DMS 273 treated with DMSO at 0.1 percent for 48 hours (cell line): ENCODE measurements at regions not wholly inside any gene's neighbourhood (a gene's known extent, or its start where the extent isn't known, plus 50 kb on each side); places are given as distances from the start of the nearest gene placed in this dataset.

Experiments
- DNase-seq: peaks from one replicate; lab custom pipeline; 2025; lab: John Stamatoyannopoulos, UW

DNA sequence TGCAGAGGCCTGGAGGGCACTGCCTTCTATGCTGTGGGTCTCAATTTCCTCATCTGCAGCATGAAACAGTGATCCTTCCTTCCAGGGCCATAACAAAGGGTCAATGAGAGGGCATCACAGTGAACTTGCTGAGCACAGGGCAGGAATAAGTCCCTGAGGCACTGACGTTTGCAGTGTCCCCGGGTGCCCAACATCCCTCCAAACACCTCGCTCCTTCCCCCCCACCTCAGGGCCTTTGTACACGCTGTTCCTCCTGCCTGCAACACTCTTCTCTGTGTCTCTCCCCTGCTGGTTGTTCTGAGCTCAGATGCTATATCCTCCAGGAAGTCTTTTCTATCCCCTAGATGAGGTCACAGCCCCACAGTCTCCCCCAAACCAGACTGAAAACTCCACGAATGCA is 59.7 kb upstream of the TCF20 start:
- no peak for DNase-seq

GRCh38 chr22:42329504-42329903 is 59.1 kb upstream of the TCF20 start:
- no peak for DNase-seq

- DNase-seq, result no peak
Observed at GRCh38 chr22:42328784-42329145, 58.3 kb upstream of the TCF20 start.

DNA sequence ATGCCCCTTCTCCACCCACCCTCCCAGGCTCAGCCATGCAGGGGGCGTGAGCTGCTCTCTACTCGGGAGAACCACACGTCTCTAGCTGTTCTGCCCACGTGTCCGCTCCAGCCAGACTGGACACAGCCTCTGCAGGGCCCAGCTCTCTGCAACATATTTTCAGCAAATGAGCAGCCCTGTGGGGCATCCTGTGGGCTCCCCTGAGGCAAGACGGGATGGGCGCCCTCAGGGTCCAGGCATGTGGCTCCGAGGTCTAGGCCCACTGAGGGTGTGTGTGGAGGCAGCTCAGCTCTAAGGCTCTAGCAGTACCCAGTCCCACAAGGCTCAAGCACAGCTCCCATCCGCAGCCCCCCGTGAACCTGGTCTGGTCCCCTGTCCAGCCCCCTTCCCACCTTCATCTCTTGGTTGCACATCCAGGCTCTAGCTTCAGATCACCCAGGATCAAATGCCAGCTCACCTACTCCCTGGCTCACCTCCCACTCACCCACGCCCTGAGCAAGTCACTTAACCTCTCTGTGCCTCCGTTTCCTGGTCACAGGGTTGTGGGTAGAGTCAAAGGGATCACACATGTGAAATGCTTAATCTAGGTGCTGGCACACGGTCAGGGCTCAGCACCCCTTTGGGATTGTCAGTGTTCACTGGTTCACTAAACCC is 57.8 kb upstream of the TCF20 start:
- DNase-seq, result no peak

DNA sequence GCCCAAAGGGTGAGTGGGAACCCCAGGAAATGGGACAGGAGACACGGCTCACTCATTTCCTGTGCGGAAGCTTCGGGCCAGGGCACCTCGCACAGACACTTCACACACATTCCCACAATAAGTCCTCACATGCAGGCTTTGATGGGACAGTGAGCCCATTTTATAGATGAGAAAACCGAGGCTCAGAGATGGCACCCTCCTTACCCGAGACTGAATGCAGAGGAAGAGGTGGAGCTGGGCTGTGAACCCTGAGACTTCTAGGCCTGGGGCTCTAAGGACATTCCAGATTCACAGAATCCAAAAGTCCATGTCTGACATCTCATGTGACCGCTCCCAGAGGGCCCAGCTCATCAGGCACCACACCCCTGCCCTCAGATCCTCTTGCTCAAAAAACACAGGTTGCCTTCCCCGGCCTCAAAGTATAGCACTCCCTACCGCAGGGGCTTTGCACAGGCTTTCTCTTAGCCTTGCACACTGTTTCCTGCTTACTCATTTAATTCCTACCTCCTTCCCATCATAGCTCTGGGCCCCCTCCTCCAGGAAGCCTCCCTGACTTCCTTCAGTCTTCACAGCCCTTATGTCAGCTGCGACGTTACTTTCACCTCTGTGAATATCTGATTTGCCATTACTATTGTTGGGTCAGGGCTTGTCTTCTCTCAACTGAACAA is 57.1 kb upstream of the TCF20 start:
- DNase-seq, result no peak

DNA sequence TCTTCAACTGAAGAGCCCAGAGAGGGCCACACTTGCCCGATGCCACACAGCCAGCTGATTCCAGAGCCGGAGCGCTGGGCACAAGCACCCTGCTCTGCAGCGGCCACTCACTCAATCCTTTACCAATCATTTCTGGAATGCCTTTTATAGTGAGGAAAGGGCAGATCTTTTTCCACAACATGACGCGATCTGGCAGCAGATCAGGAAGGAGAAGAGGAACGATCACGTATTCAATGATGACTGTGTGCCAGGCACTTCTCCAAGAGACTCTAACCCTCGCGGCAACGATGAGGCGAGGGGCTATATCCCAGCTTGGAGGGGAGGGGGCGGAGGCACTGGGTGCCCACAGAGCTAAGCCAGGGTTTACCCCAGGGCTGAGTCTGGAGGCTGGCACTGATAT is 56.3 kb upstream of the TCF20 start:
- no peak for DNase-seq

- DNase-seq, result no peak
Observed at GRCh38 chr22:42326301-42326700, 55.8 kb upstream of the TCF20 start.

DNA sequence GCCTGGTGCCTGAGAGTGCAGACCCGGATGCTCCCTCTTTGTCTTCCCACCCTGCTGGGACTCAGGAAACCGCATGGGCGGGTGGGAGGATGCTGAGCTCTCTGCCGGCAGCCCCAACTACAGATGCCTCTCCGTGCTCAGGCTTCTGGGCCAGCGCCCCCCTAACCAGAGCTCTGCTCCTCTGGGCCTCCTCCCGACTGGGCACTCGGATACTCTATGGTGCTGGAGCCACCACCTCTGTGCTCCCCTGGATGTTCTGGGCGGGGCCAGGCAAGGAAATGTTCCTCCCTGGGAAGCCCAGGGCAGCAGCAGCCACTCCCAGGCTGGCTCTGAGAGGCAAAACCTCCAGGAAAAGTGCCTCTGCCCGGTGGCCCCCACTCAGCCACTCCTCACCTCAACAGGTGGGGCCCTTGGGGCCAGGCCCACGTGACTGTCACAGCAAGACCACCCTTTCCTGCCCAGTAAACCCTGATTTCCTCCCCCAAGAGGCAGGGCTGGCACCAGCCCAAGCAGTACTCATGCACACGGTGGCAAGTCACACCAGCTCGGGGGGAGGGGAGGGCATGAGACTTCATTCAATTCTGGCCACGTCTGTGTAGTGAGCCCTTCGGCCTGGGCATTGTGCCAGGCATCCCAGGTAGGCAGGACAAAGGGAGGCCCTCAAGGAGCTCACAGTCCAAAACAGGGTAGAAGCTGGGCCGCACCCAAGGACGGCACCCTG is 54.7 kb upstream of the TCF20 start:
- DNase-seq, result no peak

GRCh38 chr22:42324566-42324965 is 54.1 kb upstream of the TCF20 start:
- DNase-seq, result no peak

DNA sequence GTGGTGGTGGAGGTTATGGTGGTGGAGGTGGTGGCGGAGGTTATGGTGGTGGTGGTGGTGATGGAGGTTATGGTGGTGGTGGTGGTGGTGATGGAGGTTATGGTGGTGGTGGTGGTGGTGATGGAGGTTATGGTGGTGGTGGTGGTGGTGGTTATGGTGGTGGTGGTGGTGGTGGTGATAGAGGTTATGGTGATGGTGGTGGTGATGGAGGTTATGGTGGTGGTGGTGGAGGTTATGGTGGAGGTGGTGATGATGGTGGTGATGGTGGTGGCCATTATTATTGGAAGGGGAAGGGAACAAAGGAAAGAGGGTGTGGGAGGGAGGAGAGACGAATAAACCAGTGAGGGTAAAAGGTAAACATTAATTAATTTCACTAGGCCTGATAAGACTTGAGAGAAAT is 53.5 kb upstream of the TCF20 start:
- DNase-seq, result no peak

DNA sequence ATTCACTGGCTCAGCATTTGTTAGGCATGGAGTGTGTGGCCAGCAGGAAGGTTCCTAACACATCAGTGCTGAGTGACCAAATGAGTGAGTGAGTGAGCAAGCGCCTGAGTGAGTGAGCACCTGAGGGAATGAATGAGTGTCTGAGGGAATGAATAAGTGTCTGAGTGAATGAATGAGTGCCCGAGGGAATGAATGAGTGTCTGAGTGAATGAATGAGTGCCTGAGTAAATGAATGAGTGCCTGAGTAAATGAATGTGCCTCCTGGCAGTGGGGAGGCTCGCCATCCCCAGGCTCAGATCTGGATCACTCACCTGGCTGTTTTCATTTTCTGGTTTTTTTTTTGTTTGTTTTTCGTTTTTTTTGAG is 52.1 kb upstream of the TCF20 start:
- DNase-seq, result no peak

DNA sequence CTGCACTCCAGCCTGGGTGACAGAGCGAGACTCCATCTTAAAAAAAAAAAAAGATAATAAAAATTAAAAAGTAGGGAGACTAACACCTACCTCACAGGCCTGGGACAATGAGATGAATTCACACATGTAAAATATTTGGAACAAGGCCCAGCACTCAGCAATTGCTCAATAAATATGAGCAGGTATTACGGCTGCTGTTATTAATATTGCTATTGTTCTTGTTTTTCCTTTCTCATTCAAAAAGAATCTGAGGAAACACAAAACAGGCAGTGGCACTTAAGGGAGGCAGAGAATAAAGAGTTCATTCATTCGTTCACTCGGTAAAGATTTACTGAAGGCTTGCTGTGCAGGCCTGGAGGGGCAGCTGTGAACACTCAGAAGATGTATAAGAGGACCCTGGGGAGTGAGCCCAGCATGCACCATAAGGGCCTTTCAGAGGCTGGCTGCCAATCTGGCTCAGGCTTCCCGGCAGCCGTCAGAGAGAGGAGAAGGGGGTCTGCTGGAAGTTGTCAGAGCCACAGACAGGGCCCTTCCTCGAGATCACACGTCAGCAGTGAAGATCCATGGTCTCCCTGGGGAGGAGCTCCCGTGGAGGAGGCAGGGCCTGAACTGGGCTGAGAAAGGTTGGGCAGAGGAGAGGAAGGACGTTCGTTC is 51.6 kb upstream of the TCF20 start:
- peak; percentile 69 for DNase-seq

DNA sequence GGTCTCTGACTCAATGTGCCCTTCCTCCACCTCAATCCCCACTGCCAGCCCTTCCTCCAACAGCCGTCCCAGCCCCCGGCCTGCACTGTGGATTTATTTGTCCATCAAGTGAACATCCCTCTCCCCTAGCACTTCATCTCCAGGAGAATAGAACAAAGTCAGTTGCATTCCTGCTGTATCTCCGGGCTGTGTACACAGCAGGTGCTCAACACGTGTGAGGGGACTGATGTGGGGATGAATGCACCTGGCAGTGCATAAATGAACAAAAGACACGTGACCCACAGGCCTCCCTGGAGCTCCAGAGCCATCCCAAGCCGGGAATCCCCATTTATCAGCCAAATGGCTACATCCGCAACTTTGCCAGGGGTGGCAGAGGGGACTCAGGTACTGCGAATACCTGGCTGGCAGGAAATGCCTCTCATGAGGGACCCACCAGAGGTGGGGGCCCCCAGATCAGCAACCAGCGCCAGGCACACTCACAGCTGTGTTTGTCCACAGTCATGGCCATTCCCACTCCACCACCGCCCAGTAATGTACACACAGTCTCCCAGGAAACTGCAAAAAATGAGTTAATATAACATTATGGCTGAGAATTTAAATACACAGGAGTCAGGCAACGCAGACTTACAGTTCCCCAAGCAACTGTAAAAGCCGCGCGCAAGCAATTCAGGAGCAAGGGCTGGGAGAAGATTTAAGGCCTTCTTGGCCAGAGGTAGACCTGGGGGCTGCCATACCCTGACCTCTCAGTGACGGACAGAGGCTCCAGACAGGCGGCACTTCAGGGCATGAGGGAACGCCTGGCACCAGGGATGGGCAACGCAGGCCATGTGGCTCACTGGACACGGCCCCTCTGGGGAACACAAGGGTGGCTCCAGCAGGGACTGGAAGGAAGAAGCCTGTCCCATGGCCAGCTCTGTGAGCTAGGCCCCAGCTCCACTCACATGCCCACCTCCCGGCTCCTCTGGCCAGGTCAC is 50.3 kb upstream of the TCF20 start:
- no peak for DNase-seq
